Breast epithelium (tissue), 3 donors: ENCODE measurements at regions not wholly inside any gene's neighbourhood (a gene's known extent, or its start where the extent isn't known, plus 50 kb on each side); places are given as distances from the start of the nearest gene placed in this dataset.

ENCODE experiments used
- CTCF ChIP-seq, 3 donors: fragments of 450-650 bp; IDR thresholded peaks; one replicate each; pipeline ENCODE4 v1.5.1; 2016 to 2017; ENCODE audit warnings: antibody characterized with exemption in 3 of 3, mild to moderate bottlenecking in 3 of 3, moderate library complexity in 3 of 3
- POLR2A ChIP-seq: fragments of 450-650 bp; IDR thresholded peaks from one replicate; pipeline ENCODE4 v1.6.1; 2016; ENCODE audit warnings: antibody characterized with exemption, mild to moderate bottlenecking, moderate library complexity

- TF ChIP-seq CTCF (IDR thresholded peaks at IDR 0.05) (no peak), POLR2A (no peak)
Measured at GRCh38 chr17:52947418-52947817, 788.9 kb upstream of the CA10 start.
